Keratinocyte (primary cell): ENCODE measurements at regions not wholly inside any gene's neighbourhood (a gene's known extent, or its start where the extent isn't known, plus 50 kb on each side); places are given as distances from the start of the nearest gene placed in this dataset.

Experiments
- DNase-seq: peaks from one replicate; pipeline ENCODE4 v3.0.0-alpha.2; 2011; ENCODE audit warnings: low read depth, missing footprints, low spot score
- FAIRE-seq: peaks from 2 replicates; lab custom pipeline; 2011; peaks lifted over from hg19 to GRCh38; lab: Jason Lieb, UNC
- H2AFZ ChIP-seq: 2 replicates; pipeline ENCODE4 v1.6.0; 2012; ENCODE audit warnings: low read length, control low read depth, inconsistent platforms; ENCODE audit not compliant: control insufficient read depth
- H3K27ac ChIP-seq: 2 replicates; pipeline ENCODE4 v1.5.1; 2011; ENCODE audit warnings: low read length; ENCODE audit not compliant: control insufficient read depth, insufficient read depth
- H3K27me3 ChIP-seq: 3 replicates; pipeline ENCODE4 v1.6.0; 2011; ENCODE audit warnings: low read length; ENCODE audit not compliant: control insufficient read depth, insufficient read depth; ENCODE audit errors: extremely low read depth
- H3K36me3 ChIP-seq, 2 experiments: 2 replicates in 1 of 2; 3 replicates in 1 of 2; pipeline ENCODE4 v1.5.1; 2011; ENCODE audit warnings: low read length in 2 of 2, mild to moderate bottlenecking in 1 of 2; ENCODE audit not compliant: control insufficient read depth in 2 of 2, insufficient read depth in 2 of 2; ENCODE audit errors: extremely low read depth in 1 of 2
- H3K4me1 ChIP-seq: 3 replicates; pipeline ENCODE4 v1.5.1; 2011; ENCODE audit warnings: low read length; ENCODE audit not compliant: control insufficient read depth, insufficient read depth; ENCODE audit errors: extremely low read depth
- H3K4me2 ChIP-seq: 3 replicates; pipeline ENCODE4 v1.6.0; 2011; ENCODE audit warnings: low read depth, low read length; ENCODE audit not compliant: control insufficient read depth, insufficient read depth; ENCODE audit errors: extremely low read depth
- H3K4me3 ChIP-seq, 3 experiments: fragments of 200-600 bp in 1 of 3; sonication (generic) in 1 of 3; 2 replicates in 2 of 3; 3 replicates in 1 of 3; pipeline ENCODE4 v1.5.1; 2011 to 2016; ENCODE audit warnings: low read length in 3 of 3, mild to moderate bottlenecking in 3 of 3, control low read depth in 2 of 3, inconsistent platforms in 1 of 3, low read depth in 1 of 3, mixed read lengths in 1 of 3, mixed run types in 1 of 3, moderate library complexity in 1 of 3; ENCODE audit not compliant: control insufficient read depth in 2 of 3, insufficient read depth in 2 of 3; ENCODE audit errors: extremely low read depth in 1 of 3
- H3K79me2 ChIP-seq: 2 replicates; pipeline ENCODE4 v1.6.0; 2012; ENCODE audit warnings: low read length; ENCODE audit not compliant: control insufficient read depth, insufficient read depth
- H3K9ac ChIP-seq: 3 replicates; pipeline ENCODE4 v1.6.0; 2011; ENCODE audit warnings: low read length; ENCODE audit not compliant: control insufficient read depth, insufficient read depth; ENCODE audit errors: extremely low read depth
- H3K9me1 ChIP-seq: 3 replicates; pipeline ENCODE4 v1.6.0; 2011; ENCODE audit warnings: low read length; ENCODE audit not compliant: control insufficient read depth, insufficient read depth; ENCODE audit errors: extremely low read depth
- H3K9me3 ChIP-seq: 2 replicates; pipeline ENCODE4 v1.5.1; 2012; ENCODE audit warnings: low read depth, low read length; ENCODE audit not compliant: control insufficient read depth
- H4K20me1 ChIP-seq: 3 replicates; pipeline ENCODE4 v1.6.0; 2011; ENCODE audit warnings: low read length; ENCODE audit not compliant: control insufficient read depth, insufficient read depth; ENCODE audit errors: extremely low read depth
- EZH2 ChIP-seq: IDR thresholded peaks from one replicate; pipeline ENCODE4 v1.6.1; 2012; ENCODE audit warnings: inconsistent platforms, mild to moderate bottlenecking, low read length, moderate library complexity
- dilution Hi-C: fragments of 300-500 bp; cut with MboI; formaldehyde crosslinking; loops from one replicate; pipeline ENCODE4 v1.7.0; 2020; ENCODE audit warnings: low sequenced_read_pairs; ENCODE audit not compliant: extremely low pct_ligation_motif_present
- TF ChIP-seq, protein P1 (sequence below), 3 experiments: IDR thresholded peaks in 1 of 3; conservative IDR thresholded peaks in 1 of 3; optimal IDR thresholded peaks in 1 of 3; 2 replicates in 2 of 3; 3 replicates in 1 of 3; pipeline versions ENCODE3 to v1.5.1; 2011; ENCODE audit warnings: low read length in 3 of 3, mild to moderate bottlenecking in 3 of 3, moderate library complexity in 2 of 3, control low read depth in 1 of 3, inconsistent platforms in 1 of 3; ENCODE audit not compliant: insufficient read depth in 2 of 3; ENCODE audit errors: extremely low read depth in 1 of 3

DNA sequence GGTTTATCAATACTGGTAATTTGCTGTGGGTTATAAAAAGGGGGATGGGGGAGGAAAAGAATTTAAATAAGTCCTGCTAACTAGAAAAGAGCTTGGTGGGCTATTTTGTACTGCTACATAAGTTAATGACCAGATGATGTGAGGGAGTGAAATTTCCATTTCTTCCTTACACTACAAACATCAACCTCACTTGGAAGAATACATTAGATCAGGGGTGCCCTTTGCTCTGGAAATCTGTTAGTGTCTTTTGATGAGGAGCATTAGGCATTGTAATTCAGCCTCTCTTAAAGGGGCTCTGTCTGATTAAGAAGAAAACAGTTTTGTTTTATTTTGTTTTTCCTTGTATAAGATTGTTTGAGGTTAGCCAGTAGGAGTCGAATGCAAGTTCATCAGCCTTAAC, 576.4 kb upstream of the TBL1XR1 start:
- dilution Hi-C loops = no loop called here
- H3K4me3 ChIP-seq = no peak overlapping the region
- FAIRE-seq (no peak), DNase-seq (no peak)
- no peak overlapping the region for H3K4me2 ChIP-seq
- H3K27me3 ChIP-seq = no peaks in the 10 kb centered on the region
- TF ChIP-seq, protein P1, sequence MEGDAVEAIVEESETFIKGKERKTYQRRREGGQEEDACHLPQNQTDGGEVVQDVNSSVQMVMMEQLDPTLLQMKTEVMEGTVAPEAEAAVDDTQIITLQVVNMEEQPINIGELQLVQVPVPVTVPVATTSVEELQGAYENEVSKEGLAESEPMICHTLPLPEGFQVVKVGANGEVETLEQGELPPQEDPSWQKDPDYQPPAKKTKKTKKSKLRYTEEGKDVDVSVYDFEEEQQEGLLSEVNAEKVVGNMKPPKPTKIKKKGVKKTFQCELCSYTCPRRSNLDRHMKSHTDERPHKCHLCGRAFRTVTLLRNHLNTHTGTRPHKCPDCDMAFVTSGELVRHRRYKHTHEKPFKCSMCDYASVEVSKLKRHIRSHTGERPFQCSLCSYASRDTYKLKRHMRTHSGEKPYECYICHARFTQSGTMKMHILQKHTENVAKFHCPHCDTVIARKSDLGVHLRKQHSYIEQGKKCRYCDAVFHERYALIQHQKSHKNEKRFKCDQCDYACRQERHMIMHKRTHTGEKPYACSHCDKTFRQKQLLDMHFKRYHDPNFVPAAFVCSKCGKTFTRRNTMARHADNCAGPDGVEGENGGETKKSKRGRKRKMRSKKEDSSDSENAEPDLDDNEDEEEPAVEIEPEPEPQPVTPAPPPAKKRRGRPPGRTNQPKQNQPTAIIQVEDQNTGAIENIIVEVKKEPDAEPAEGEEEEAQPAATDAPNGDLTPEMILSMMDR (optimal IDR thresholded peaks at IDR 0.05 in 1 of 3, IDR thresholded peaks at IDR 0.05 in 1 of 3, conservative IDR thresholded peaks at IDR 0.05 in 1 of 3; ENCODE audit: extremely low read depth in 1 of 3, insufficient read depth in 2 of 3, low read length in 3 of 3) = no peak
- no peak for TF ChIP-seq EZH2
- H3K79me2 ChIP-seq = no peaks in the 10 kb centered on the region
- no peak overlapping the region for H3K9ac ChIP-seq
- H4K20me1 ChIP-seq = no peaks in the 10 kb centered on the region
- H3K9me3 ChIP-seq = no peaks in the 10 kb centered on the region
- H3K27ac ChIP-seq = no peak overlapping the region
- peaks cover 29% of the 10 kb centered on the region for H3K4me1 ChIP-seq
- no peaks in the 10 kb centered on the region for H3K9me1 ChIP-seq
- no peaks in the 10 kb centered on the region for H3K36me3 ChIP-seq
- no peak overlapping the region for H2AFZ ChIP-seq

DNA sequence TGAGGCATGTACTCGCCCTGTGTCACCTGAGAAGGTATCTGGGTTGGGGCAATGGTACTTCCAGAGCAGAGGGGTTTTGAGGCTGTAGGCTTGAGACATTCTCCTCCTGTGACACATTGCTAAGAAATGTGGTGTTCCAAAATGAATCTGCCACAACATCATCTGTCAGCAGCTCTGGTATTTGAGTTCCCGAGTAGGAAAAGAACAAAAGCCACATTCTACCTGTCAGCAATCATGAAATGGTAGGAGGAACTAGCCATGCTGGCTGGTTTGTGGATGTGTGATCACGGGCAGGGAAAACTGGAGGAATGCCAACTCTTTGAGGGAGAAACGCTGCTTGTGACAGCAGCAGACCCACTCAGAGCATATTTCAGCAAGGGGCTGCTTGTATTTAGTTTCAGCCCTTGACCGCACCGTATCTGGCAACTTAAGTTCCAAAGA, 579.4 kb upstream of the TBL1XR1 start:
- Histone ChIP-seq H3K79me2 (no peaks in the 10 kb centered on the region), H3K27me3 (no peaks in the 10 kb centered on the region), H3K36me3 (no peaks in the 10 kb centered on the region), H3K4me1 (peaks cover 16% of the 10 kb centered on the region), H3K9me1 (no peaks in the 10 kb centered on the region), H4K20me1 (no peaks in the 10 kb centered on the region), H3K9ac (no peak overlapping the region), H3K4me3 (no peak overlapping the region), H2AFZ (peak overlapping the region; percentile 62), H3K27ac (peak overlapping the region; percentile 47), H3K4me2 (peak overlapping the region; percentile 49), H3K9me3 (no peaks in the 10 kb centered on the region)
- DNase-seq = peak; percentile 96
- FAIRE-seq = peak; percentile 91
- dilution Hi-C loops = no loop called here
- no peak for TF ChIP-seq EZH2
- TF ChIP-seq, protein P1 (optimal IDR thresholded peaks at IDR 0.05 in 1 of 3, IDR thresholded peaks at IDR 0.05 in 1 of 3, conservative IDR thresholded peaks at IDR 0.05 in 1 of 3; ENCODE audit: extremely low read depth in 1 of 3, insufficient read depth in 2 of 3, low read length in 3 of 3) = no peak
